ENCODE measurements at regions not wholly inside any gene's neighbourhood (a gene's known extent, or its start where the extent isn't known, plus 50 kb on each side); places are given as distances from the start of the nearest gene placed in this dataset.

DNA sequence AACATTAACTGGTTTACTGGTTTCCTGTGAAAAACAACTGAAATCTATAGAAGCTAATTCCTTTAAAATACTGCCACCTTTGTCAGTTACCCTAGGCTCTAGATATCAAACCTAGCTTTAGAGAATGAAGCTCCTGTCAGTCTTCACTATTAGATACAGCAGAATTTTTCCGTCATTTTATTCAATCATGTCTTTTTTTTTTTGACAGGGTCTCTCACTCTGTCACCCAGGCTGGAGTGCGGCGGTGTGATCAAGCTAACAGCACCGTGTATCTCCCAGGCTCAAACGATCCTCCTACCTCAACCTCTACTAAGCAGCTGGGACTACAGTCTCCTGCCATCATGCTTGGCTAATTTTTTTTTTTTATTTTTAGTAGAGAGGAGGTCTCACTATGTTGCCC lies 415.2 kb upstream of the LRRTM4 start:
- intact Hi-C loops (cut with DNase I) = no loop called here

DNA sequence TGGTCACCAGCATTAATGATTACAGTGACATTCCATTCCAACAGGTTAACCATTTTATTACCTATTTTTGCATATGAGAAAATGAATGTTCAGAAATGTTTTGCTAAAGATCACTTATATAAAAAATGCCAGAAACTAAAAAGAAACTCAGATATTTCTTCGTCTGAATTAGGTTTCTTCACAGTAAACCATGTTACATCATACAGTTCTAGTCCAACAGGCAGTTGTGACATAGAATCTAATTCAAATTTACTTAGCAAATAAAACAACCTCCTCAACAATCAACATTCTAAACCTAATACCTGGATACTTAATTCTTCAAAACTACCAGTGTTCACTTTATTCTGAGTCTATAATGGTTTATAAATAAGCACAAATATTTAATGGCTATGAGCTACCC lies 416.3 kb upstream of the LRRTM4 start:
- H3K4me1 ChIP-seq = no peaks in the 10 kb centered on the region
- no peak overlapping the region for H3K27ac ChIP-seq
- intact Hi-C loops (cut with DNase I) = no loop called here
- H3K27me3 ChIP-seq = no peaks in the 10 kb centered on the region
- H3K36me3 ChIP-seq = no peaks in the 10 kb centered on the region
- no peak for DNase-seq (ENCODE audit: low spot score in 2 of 2)
- no peaks in the 10 kb centered on the region for H3K9me3 ChIP-seq
- TF ChIP-seq, protein P1, sequence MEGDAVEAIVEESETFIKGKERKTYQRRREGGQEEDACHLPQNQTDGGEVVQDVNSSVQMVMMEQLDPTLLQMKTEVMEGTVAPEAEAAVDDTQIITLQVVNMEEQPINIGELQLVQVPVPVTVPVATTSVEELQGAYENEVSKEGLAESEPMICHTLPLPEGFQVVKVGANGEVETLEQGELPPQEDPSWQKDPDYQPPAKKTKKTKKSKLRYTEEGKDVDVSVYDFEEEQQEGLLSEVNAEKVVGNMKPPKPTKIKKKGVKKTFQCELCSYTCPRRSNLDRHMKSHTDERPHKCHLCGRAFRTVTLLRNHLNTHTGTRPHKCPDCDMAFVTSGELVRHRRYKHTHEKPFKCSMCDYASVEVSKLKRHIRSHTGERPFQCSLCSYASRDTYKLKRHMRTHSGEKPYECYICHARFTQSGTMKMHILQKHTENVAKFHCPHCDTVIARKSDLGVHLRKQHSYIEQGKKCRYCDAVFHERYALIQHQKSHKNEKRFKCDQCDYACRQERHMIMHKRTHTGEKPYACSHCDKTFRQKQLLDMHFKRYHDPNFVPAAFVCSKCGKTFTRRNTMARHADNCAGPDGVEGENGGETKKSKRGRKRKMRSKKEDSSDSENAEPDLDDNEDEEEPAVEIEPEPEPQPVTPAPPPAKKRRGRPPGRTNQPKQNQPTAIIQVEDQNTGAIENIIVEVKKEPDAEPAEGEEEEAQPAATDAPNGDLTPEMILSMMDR (IDR thresholded peaks at IDR 0.05) = no peak
- H3K4me3 ChIP-seq = no peak overlapping the region

More for the DNA sequence above, 415.2 kb upstream of the LRRTM4 start:
- TF ChIP-seq, protein P1 (IDR thresholded peaks at IDR 0.05) = no peak
- Histone ChIP-seq H3K36me3 (no peaks in the 10 kb centered on the region), H3K4me1 (no peaks in the 10 kb centered on the region), H3K4me3 (no peak overlapping the region), H3K9me3 (no peaks in the 10 kb centered on the region), H3K27ac (no peak overlapping the region), H3K27me3 (no peaks in the 10 kb centered on the region)
- DNase-seq (ENCODE audit: low spot score in 2 of 2) = no peak

DNA sequence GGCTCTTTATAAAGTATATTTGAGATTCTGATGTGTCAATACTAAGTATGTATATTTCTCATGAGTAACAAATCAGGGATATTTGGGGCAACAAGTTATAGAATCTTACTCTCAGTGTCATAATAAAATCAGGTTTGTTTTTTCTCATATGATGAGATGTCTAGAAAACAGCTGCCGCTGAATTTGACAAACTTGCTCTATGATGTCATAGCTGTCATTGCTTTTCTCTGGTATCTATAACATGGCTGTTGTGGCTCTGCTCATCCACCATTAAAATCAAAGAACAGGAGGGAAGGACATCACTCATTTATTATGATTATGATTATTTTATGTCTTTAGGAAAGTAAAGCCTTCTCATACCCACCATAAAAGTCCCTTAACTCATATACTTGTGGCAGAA lies 417.2 kb upstream of the LRRTM4 start:
- Histone ChIP-seq H3K27me3 (no peaks in the 10 kb centered on the region), H3K27ac (no peak overlapping the region), H3K4me3 (no peak overlapping the region), H3K36me3 (no peaks in the 10 kb centered on the region), H3K4me1 (no peaks in the 10 kb centered on the region), H3K9me3 (no peaks in the 10 kb centered on the region)
- intact Hi-C loops (cut with DNase I) = no loop called here
- no peak for DNase-seq (ENCODE audit: low spot score in 2 of 2)
- TF ChIP-seq, protein P1 (IDR thresholded peaks at IDR 0.05) = no peak

- H3K27ac ChIP-seq = no peak overlapping the region
- DNase-seq (ENCODE audit: low spot score in 2 of 2) = no peak
- H3K4me1 ChIP-seq = no peaks in the 10 kb centered on the region
- TF ChIP-seq, protein P1 (IDR thresholded peaks at IDR 0.05) = no peak
- no peaks in the 10 kb centered on the region for H3K9me3 ChIP-seq
- H3K4me3 ChIP-seq = no peak overlapping the region
- H3K27me3 ChIP-seq = no peaks in the 10 kb centered on the region
- no peaks in the 10 kb centered on the region for H3K36me3 ChIP-seq
- intact Hi-C loops (cut with DNase I) = no loop called here
Measured at GRCh38 chr2:77939801-77940200, 417.6 kb upstream of the LRRTM4 start.

DNA sequence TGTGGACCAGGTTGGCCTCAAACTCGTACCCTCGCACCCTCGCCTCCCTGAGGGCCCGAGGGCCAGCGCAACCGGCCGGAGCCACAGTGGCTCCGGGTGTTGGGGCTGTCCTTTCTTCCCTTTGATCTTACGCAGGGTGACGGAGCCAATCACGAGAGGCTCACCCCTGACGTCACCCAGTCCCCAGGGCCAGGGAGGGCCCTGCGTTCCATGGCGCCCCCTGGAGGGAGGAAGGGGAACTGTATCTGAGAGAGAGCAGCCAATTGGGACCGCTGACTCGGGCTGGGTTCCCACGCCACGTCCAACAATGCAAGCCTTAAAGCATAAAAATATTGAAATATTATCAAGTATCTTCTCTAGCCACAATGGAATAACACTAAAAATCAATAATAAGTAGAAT lies 432.8 kb upstream of the LRRTM4 start:
- no peak for DNase-seq (ENCODE audit: low spot score in 2 of 2)

More for the DNA sequence above, 432.8 kb upstream of the LRRTM4 start:
- no peaks in the 10 kb centered on the region for H3K9me3 ChIP-seq
- H3K4me3 ChIP-seq = no peak overlapping the region
- no peaks in the 10 kb centered on the region for H3K27me3 ChIP-seq
- intact Hi-C loops (cut with DNase I) = no loop called here
- TF ChIP-seq, protein P1 (IDR thresholded peaks at IDR 0.05) = no peak
- H3K27ac ChIP-seq = no peak overlapping the region
- no peaks in the 10 kb centered on the region for H3K4me1 ChIP-seq
- H3K36me3 ChIP-seq = no peaks in the 10 kb centered on the region
